ENCODE measurements at regions not wholly inside any gene's neighbourhood (a gene's known extent, or its start where the extent isn't known, plus 50 kb on each side); places are given as distances from the start of the nearest gene placed in this dataset.

GRCh38 chr14:22513066-22513812 lies 75.8 kb downstream of the DAD1 start:
- FAIRE-seq, result no peak
- DNase-seq (ENCODE audit: low spot score), result no peak

GRCh38 chr14:22512106-22512814 lies 76.8 kb downstream of the DAD1 start:
- DNase-seq (ENCODE audit: low spot score) (no peak), FAIRE-seq (no peak)

GRCh38 chr14:22510527-22511110 lies 78.4 kb downstream of the DAD1 start:
- no peak for DNase-seq (ENCODE audit: low spot score)
- FAIRE-seq, result no peak

DNA sequence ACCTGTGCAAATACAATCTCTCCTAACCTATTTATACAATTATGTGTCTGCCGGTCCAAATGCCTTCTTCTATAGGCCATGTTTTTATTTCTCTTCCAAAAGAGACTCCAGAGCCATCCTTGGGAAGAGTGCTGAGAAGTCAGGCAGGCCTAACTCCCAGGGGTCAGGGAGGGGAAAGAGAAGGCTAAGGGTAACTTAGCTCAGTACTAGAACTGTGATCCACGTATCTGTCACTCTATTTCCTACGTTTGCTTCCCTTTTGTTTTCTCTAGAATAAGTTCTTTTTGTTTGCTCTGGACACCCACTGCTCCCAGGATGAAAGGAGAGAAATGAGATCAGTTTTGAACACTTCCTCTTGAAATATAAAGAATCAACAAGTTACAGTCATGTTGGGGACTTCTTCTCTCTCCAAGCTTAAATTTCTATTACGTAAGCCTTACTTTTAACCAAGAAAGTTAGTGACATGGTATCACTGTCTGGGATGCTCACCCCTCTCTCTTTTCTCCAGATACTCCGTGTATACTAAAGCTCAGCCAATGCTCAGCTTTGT lies 79.2 kb downstream of the DAD1 start:
- FAIRE-seq (no peak), DNase-seq (ENCODE audit: low spot score) (no peak)

DNA sequence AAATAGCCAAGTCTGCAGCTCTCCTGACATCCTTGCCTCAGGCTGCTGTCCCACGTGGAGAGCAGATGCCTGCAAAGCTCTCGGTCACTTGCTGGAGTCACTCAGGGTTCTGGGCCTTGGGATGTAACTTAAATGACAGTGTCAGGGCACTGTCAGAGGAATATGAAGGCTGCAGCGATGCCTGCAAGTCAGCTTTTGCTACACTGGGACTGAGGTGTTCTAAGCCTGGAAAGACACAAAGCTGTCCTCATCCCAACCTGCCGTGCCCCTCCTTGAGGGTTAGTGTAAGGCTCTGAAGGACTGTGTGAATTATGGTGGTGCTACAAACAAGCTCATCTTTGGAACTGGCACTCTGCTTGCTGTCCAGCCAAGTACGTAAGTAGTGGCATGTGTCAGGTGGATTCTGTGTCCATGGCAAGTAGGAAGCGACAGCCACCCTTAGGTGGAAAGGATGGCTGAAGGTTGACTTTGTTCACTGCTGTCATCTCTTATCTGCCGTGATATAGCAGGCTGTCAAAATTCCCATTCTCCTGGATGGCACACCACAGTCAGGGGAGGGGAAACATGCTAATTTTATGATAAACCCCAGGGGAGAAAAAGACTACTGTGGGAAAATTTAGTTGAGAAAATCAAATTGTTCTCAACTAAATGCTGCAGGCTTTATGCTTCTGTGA lies 79.9 kb downstream of the DAD1 start:
- DNase-seq (ENCODE audit: low spot score) (no peak), FAIRE-seq (no peak)

DNA sequence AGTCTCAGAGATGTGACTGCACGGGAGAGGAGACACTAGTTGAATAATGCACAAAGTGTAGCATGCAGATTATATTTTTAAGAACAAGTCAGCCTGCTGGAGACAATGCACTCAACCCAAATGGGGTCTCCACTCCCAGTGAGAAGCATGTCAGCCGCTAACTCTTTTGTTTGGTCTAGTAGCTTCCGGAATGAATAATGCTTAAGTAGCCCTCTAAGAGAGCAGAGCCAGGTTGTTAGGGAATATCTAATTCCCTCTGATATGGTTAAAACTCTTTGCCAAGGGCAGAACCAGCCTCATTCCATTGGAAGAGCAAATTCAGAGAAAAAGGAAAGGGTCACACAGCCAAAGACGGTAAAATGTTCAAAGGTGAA lies 80.4 kb downstream of the DAD1 start:
- no peak for DNase-seq (ENCODE audit: low spot score)
- no peak for FAIRE-seq

DNA sequence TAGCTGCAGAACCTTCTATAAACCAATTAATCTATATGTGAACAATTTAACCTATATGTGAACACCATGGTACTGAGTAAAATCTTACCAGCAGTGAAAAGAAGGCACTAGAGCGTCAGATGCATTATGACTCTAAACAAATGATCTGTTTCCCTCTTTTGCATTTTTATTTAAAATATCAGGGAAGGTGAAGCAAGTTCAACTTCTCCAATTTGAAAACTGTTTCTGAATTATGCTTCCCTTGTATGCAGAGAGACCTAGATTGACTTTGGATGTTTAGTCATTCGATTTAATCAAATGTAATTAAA lies 80.9 kb downstream of the DAD1 start:
- DNase-seq (ENCODE audit: low spot score) (no peak), FAIRE-seq (no peak)

GRCh38 chr14:22506778-22507351 lies 82.2 kb downstream of the DAD1 start:
- FAIRE-seq (no peak), DNase-seq (ENCODE audit: low spot score) (no peak)

DNA sequence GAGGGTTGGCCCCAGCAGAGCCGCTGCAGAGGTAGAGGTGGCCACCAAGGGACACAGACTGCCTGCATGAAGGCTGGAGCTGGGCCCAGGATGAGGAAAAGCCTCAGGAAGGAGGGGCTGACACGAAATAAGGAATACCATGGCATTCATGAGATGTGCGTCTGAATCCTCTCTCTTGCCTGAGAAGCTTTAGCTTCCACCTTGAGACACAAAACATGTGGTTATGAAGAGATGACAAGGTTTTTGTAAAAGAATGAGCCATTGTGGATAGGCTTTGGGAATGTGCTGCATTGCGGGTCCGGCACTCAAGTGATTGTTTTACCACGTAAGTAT lies 82.7 kb downstream of the DAD1 start:
- FAIRE-seq (no peak), DNase-seq (ENCODE audit: low spot score) (no peak)

DNA sequence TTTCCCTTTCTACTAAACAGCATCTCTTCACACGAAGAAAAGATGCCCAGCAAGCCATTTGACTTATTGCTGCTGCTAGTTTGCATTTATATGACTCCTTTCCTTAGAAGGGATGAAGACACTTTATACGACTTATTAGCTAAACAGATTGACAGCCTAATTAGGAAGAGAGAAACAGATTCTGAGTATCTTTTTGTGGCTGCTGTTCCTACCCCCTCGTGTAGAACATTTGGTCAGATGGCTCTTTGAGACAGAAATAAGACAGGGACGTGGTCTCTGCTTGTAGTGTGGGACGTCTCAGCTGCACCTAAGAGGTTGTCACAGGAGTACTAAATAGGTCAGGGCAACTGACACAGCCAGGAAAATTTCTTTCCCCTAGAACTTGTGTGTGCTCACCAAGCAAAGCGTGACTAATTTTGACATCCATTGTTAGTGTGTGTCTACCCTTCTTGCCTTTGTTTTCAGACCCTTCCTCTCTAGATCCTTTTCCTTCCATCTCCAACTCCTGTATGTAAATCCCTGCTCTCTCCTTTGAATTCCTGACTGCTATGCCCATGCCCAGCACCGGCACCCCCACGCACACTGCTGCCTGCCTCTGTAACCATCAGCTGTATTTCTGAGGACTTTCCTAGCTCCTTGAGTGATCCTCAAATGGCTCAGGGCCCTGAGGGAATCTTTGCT lies 83.2 kb downstream of the DAD1 start:
- no peak for FAIRE-seq
- DNase-seq (ENCODE audit: low spot score), result no peak

DNA sequence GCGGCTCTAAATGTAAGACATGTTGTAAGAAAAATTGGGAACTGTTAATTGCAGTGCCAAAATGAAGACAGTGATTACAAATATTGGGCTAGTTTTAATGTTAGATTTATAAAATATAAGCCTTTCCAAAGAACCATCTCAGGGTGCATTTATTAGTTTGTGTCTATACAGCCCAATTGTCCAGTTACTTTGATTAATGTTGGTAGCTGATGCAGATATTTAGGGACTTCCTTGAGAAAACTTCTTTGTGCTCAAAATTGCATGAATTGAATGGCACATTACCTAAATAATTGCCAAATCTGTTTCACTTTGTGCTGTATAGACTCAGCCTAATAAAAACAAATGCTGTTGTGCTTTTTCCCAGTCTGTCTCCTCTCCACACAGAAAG lies 83.7 kb downstream of the DAD1 start:
- no peak for FAIRE-seq
- DNase-seq (ENCODE audit: low spot score), result no peak

DNA sequence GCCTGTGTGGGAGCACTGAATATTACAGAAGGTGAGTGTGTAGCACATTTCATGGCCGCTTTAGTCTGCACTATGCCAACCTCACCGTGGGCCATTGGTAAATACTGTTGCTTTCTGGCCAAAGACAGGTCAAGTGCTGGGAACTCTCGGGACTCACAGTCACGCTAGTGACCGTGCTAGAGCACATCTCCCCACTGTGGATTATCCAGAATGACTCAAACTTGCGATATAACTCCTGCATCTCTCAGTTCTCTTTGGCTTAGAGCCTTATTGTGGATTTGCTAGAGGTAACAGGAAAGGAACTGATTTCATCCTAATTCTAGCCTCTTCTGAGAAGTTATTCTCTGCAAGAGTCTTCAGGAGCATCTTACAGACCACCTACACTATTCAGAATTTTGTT lies 86.5 kb downstream of the DAD1 start:
- DNase-seq (ENCODE audit: low spot score) (no peak), FAIRE-seq (no peak)

DNA sequence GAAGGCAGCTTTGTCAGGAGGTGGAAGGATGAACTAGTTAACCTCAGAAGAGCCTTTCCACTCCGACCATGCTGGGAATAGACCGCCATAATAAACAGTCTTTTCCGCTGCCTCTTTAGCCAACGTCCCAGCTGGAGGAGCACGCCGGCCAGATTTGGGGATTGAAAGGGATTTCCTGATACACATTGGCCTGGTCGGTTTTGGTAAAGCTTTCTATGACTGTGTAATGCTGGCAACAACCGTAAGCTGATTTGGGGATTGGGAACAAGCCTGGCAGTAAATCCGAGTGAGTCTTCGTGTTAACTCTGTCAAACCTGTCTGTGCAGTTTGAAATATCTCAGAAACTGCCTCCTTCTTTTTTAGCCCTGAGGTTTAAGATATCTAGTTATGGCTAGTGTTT lies 87.0 kb downstream of the DAD1 start:
- FAIRE-seq, result no peak
- DNase-seq (ENCODE audit: low spot score), result no peak

- FAIRE-seq (no peak), DNase-seq (ENCODE audit: low spot score) (no peak)
Observed at GRCh38 chr14:22500954-22501726, 87.9 kb downstream of the DAD1 start.

GRCh38 chr14:22500525-22500924 lies 88.5 kb downstream of the DAD1 start:
- DNase-seq (ENCODE audit: low spot score) (no peak), FAIRE-seq (no peak)

- FAIRE-seq (no peak), DNase-seq (ENCODE audit: low spot score) (no peak)
Observed at GRCh38 chr14:22497671-22498093, 91.3 kb downstream of the DAD1 start.

DNA sequence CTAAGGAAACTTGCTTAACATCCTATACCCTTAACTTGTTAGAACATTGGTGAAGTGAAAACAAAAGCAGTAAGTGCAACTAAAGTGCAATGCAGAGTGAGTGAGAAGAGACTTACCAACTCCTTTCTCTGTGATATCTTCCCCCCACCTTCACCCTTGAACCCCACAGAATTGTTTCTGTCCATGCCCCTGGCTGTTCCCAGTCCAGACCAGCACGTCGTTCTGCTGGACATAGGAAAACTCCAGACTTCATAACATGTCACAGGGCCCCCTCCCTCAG lies 91.9 kb downstream of the DAD1 start:
- no peak for FAIRE-seq
- no peak for DNase-seq (ENCODE audit: low spot score)

GRCh38 chr14:22494486-22495135 lies 94.4 kb downstream of the DAD1 start:
- no peak for DNase-seq (ENCODE audit: low spot score)

GRCh38 chr14:22493753-22494152 lies 95.3 kb downstream of the DAD1 start:
- FAIRE-seq, result no peak
- no peak for DNase-seq (ENCODE audit: low spot score)

More at GRCh38 chr14:22494486-22495135, 94.4 kb downstream of the DAD1 start:
- FAIRE-seq, result no peak

Measured in RCC 7860 (cell line).